Right kidney (tissue), 1 donor: ENCODE measurements at regions not wholly inside any gene's neighbourhood (a gene's known extent, or its start where the extent isn't known, plus 50 kb on each side); places are given as distances from the start of the nearest gene placed in this dataset.

ENCODE experiments used
- DNase-seq: peaks from one replicate; pipeline ENCODE4 v3.0.0-alpha.2; 2016

DNA sequence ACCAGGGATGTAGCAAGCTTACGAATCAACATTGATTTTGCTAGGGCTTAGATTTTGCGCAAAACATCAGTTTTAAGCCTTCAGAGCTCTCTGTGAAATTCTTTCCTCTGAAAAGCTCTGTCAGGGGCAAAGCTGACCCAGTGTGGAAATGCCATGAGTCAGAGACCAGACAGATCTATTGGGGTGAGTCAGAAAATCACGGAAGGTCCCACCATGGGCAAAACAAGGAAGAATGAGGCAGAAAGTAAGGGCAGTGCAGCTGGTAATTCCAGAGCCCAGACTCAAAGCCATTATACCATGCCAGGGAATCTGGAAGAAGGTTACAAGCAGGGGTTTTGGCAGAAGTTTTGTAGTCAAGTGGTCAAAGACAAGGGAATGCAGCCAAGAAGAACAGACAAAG lies 256.6 kb upstream of the CTAGE1 start:
- DNase-seq, result no peak

GRCh38 chr18:22675006-22675405 lies 257.3 kb upstream of the CTAGE1 start:
- no peak for DNase-seq

DNA sequence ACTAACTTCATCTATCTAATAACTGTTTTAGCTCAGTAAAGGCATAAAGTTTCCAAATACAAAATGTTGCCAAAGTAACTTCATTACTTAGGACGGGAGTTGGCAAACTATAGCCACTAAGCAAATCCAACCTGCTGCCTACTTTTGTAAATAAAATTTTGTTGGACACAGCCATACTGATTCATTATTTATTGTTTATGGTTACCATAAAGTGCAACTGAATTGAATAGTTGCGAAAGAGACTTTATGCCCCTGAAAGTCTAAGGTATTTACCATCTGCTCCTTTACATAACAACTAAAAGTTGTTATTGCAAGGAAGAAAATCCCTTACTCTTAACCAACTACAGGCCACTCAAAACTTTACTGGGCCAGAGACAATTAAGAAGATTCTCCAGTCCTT lies 256.7 kb upstream of the RBBP8 start:
- no peak for DNase-seq

- no peak for DNase-seq
Measured at GRCh38 chr18:22678486-22678885, 254.6 kb upstream of the RBBP8 start.

- no peak for DNase-seq
Measured at GRCh38 chr18:22680944-22681343, 252.2 kb upstream of the RBBP8 start.

GRCh38 chr18:22681908-22682307 lies 251.2 kb upstream of the RBBP8 start:
- no peak for DNase-seq

DNA sequence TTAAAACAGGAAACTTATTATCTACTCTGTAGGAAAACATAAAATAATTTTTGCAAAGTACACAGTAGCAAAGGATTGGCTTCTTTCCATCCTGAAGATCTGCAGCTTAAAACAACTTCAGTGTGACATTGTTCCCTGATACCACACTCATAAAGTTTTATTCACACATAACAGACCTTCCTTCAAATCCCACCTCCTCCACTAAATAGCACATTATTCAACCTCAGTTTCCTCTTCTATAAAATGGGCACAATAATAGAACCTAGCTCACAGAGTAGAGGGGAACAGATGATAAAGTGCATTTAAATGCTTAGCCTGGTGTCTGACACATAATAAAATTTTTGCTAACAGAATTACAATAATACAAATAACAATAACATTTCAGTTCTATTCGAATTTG lies 250.4 kb upstream of the RBBP8 start:
- DNase-seq, result no peak

- DNase-seq, result peak; percentile 49
Measured at GRCh38 chr18:22683196-22683676, 249.9 kb upstream of the RBBP8 start.

- no peak for DNase-seq
Measured at GRCh38 chr18:22683786-22684185, 249.3 kb upstream of the RBBP8 start.

GRCh38 chr18:22684268-22684667 lies 248.9 kb upstream of the RBBP8 start:
- no peak for DNase-seq

DNA sequence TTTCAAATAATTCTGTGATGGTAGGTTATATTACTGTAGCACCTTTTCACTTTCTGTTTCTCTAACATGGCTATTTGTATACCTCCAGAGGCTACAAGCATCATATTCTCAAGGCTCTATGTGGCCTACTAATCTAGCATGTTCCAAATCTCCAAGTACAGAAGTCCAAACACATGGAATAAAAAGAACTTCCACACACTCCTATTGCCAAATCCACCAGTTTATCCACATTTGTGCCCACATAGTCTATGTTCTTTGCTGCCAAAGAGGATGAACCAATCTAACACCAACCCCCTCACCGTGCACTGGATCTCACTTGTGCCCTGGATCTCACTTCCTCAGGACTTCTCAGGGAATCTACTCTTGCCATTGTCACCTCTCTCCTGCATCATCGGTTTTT lies 247.3 kb upstream of the RBBP8 start:
- DNase-seq, result no peak

DNA sequence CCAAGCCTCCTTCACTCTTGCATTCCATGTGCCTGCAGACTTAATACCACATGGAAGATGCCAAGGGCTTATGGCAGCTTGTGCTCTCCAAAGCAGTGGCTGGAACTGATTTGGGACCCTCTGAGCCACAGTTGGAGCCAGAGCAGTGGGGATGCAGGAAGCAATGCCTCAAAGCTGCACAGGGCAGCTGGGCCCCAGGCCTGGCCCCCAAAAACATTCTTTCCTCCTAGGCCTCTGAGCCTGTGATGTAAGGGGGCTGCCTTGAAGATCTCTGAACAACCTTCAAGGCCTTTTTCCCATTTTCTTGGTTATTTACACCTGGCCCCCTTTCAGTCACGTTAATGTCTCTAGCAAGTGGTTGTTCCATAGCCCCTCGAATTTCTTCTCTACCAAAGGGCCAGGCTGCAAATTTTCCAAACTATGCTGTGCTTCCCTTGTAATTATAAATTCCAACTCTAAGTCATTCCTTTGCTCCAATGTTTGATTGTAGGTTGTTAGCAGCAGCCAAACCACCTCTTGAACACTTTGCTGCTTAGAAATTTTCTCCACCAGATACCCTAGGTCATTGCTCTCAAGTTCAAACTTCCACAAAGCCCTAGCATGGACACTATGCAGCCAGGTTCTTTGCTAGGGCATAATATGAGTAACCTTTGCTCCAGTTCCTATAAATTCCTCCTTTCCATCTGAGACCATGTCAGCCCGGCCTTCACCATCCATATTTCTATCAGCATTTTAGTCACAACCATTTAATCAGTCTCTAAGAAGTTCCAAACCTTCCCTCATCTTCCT lies 245.0 kb upstream of the RBBP8 start:
- no peak for DNase-seq

GRCh38 chr18:22688877-22689496 lies 244.1 kb upstream of the RBBP8 start:
- no peak for DNase-seq

DNA sequence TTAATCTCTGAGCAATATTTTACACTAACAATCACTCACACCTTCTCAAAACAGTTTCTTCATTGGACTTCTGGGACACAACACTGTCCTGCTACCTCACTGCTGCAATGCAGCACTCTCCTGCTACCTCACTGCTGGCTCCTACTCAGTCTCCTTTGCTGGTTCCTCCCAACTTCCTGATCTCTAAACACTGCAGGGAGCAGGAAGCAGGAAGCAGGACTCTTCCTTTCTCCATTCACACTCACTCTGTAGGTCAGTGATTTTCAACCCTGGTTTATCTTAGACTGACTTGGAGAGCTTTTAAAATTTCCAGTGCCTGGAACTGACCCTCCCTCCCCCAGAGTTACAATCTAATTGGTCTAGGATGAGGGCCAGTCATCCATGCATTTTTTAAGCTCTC lies 243.4 kb upstream of the RBBP8 start:
- DNase-seq, result no peak

DNA sequence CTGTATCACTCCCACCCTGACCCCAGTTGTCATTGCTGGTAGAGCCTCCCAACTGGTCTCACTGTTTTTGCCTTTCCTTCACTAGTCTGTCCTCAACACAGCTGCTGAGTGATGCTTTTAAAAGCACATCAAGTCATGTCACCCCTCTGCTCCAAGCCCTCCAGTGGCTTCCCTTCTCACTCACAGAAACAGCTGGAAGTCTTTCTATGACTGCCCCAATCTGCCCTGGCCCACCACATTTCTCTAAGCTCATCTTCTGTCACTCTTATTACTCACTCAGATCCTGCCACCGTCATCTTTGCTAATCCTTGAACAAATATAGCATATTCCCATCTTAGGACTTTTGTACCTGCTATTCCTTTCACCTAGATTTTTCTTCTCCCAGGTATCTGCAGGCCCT lies 242.6 kb upstream of the RBBP8 start:
- no peak for DNase-seq

DNA sequence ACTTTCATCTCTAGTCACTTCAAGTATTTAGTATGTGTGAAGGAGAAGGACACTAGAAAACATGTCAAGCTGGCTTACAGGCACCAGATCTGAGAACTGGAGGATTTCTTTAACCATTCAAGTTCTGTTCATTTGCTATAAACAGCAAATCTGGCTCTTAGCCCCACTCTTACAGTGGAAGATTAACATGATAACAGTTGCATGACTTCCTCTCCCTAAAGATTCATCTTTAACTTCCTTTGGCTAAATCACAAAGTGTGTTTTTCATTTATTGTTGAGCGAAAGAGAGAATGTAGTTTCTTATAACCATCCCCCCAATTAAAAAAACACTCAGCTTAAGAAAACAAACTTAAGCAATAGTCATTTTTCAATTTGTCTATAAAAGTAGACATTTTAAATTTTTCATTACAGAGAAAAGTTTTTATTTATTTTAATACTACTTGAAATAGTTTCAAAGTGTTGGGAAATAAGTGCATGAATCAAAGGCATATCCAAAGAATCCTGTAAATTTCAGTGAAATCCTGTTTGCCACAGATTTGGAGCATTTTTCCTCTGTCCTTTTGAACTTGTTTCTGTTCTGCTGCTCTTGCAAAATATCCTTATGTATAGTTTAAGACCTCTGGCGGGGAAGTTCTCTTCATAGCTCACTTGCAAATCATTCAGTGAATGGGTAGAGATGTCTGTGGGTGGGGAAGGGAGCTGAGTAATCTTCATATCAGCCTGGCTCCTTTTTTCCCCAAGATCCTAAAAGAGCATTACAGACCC lies 241.0 kb upstream of the RBBP8 start:
- DNase-seq, result no peak

GRCh38 chr18:22694954-22695353 lies 238.2 kb upstream of the RBBP8 start:
- DNase-seq, result no peak

DNA sequence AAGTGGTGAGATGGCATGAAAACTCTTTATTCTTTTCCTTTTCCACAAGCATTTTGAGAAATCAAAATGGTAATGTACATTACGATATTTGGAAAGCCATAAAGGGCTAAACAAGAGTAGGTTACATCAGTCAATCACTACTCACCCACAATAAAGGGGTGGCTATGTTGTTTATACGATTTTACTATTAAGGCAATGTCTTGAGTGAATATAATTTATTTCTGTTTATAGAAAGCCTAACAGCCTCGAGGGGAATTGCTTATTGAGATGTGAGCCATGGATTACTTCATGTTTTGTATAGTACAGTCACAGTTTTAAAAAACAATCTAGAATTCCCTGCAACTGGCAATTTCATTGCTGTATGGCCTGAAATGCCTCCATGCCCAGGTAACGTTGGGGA lies 237.5 kb upstream of the RBBP8 start:
- DNase-seq, result no peak

DNA sequence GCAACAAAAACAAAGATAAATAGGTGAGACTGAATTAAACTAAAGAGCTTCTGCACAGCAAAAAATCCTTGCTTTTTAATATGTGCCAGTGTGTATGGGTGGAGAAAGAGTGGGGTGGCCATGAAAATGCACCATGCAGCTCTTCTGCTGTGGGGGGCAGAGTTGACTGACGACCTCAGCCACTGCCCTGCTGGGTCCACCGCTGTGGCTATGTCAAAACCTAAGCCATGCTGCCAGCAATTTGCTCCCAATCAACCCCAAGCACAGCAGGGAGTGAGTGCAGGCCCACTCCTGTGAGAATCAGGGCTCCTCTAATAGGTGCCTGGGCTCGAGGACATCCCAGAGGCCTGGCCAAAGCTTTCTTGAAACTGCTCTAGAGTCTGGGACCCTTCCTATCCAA lies 235.6 kb upstream of the RBBP8 start:
- no peak for DNase-seq

DNA sequence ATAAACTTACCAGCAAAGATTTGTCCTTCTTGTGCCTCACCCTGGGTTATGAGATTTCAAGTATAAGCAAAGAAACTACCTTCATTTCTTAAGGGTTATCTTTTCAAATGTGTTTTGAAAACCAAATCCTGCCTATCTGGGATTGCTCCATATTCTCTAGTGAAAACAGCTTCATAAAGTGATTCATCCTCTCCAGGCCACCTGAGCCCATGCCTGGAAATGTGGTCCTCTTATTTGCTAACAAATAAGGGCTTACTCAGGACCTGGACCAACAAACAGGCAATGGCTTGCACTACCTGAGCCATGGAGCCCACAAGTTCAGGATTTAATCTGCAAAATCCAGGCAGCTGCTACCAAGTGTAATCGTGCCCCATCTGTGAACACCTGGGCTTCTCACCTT lies 234.4 kb upstream of the RBBP8 start:
- no peak for DNase-seq

GRCh38 chr18:22699629-22700028 lies 233.5 kb upstream of the RBBP8 start:
- no peak for DNase-seq

DNA sequence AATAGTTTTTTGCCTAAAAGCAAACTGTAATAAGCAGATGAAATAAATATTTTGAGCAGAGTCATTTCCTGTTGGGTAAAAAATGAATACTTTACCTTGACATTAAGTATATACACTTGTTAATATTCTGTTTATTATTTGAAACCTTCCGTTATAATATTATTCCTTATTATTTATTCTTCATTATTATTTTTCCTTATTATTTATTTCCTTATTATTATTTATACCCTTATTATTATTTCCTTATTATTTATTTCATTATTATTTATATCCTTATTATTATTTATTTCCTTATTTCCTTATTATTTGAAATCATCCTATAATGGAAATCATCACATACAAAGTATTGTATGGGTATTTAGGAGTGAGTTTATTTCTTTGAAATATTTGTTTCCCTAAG lies 232.2 kb upstream of the RBBP8 start:
- DNase-seq, result no peak

DNA sequence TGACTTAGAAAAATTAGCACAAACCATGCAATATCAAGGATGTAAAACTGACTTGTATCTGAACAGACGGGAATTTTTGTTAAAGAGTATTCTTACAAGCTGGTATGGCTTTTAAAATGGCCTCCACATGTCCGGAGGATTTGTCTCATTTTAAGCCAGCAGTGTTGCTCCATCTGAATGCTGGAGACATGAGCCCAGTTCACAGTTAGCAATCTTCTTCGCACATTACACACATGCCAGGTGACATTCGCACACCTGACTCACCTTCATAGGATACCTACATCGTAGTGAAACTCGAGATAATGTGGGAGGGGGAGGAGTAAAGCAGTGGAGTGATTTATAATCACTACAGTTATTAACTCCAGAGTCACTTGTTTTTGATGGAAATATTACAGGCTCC lies 231.8 kb upstream of the RBBP8 start:
- DNase-seq, result no peak

- no peak for DNase-seq
Measured at GRCh38 chr18:22701795-22702194, 231.3 kb upstream of the RBBP8 start.
